WI38 (cell line): ENCODE measurements at regions not wholly inside any gene's neighbourhood (a gene's known extent, or its start where the extent isn't known, plus 50 kb on each side); places are given as distances from the start of the nearest gene placed in this dataset.

ENCODE experiments used
- H3K4me3 ChIP-seq: 2 replicates; pipeline ENCODE4 v1.5.1; 2011; ENCODE audit warnings: low read depth, mild to moderate bottlenecking, control low read depth, low read length
- TF ChIP-seq, protein P1 (sequence below): IDR thresholded peaks from 2 replicates; pipeline ENCODE4 v1.5.1; 2012; ENCODE audit warnings: low read depth, mild to moderate bottlenecking, control low read depth, low read length

GRCh38 chr5:54897001-54897400 lies 88.4 kb downstream of the ESM1 start:
- no peak overlapping the region for H3K4me3 ChIP-seq
- TF ChIP-seq, protein P1, sequence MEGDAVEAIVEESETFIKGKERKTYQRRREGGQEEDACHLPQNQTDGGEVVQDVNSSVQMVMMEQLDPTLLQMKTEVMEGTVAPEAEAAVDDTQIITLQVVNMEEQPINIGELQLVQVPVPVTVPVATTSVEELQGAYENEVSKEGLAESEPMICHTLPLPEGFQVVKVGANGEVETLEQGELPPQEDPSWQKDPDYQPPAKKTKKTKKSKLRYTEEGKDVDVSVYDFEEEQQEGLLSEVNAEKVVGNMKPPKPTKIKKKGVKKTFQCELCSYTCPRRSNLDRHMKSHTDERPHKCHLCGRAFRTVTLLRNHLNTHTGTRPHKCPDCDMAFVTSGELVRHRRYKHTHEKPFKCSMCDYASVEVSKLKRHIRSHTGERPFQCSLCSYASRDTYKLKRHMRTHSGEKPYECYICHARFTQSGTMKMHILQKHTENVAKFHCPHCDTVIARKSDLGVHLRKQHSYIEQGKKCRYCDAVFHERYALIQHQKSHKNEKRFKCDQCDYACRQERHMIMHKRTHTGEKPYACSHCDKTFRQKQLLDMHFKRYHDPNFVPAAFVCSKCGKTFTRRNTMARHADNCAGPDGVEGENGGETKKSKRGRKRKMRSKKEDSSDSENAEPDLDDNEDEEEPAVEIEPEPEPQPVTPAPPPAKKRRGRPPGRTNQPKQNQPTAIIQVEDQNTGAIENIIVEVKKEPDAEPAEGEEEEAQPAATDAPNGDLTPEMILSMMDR: no peak

DNA sequence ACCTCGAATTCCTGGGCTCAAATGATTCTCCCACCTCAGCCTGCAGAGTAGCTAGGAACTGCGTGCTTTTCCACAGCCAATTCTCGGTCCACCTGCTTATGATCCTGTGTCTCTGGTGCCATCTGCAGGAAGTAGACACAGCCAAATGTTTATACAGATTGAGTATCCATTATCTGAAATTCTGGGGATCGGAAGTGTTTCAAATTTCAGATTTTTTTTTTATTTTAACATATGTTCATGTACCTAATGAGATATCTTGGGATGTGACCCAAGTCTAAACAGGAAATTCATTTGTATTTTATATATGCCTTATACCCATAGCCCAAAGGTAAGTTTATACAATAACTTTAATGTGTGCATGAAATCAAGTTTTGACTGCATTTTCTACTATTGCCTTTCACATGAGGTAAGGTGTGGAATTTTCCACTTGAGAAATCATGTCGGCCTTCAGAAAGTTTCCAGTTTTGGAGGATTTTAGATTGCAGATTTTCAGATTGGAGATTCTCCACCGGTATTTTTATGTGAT lies 89.5 kb downstream of the ESM1 start:
- H3K4me3 ChIP-seq: no peak overlapping the region
- TF ChIP-seq, protein P1: peak; percentile 38; the same call in 1 of the 2 replicates

- TF ChIP-seq, protein P1: no peak
- no peak overlapping the region for H3K4me3 ChIP-seq
Measured at GRCh38 chr5:54894957-54895815, 90.2 kb downstream of the ESM1 start.

DNA sequence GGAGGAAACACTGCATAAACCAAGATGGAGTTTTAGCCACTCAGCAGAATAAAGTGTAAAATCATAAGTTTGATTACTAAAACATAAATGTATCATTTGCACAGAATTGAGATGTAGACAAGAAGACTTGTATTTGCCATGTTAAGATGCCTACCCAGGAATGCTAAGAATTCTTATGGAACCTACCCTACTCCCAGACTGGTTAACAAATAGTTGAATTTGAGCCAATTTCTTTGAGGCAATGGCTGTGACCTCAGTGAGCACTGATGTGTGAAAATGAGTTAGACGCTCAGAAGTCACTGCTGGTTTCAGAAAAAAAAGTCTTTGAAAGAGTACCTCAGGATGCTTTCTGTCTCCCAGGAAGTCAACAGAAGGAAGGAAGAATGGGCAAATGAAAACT lies 95.6 kb downstream of the ESM1 start:
- H3K4me3 ChIP-seq: no peak overlapping the region
- TF ChIP-seq, protein P1: no peak

DNA sequence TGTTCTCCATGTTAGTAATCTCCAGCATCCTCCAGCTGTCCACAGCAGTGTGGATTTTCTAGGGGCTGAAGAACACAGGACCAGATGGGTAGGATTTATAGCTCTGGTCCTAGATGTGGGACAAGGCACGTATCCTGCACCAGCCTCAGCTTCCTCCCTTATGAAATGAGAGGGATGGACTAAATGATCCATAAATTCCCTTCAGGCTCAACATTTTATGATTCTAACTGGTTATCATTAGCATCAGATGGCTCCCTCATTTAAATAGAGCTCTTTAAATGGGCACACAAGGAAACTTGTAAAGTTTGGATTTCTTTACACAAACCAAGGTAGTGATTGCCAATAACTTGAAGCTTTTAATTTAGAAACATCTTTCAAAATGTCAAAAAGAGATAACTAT lies 97.7 kb downstream of the ESM1 start:
- TF ChIP-seq, protein P1: no peak
- H3K4me3 ChIP-seq: no peak overlapping the region

DNA sequence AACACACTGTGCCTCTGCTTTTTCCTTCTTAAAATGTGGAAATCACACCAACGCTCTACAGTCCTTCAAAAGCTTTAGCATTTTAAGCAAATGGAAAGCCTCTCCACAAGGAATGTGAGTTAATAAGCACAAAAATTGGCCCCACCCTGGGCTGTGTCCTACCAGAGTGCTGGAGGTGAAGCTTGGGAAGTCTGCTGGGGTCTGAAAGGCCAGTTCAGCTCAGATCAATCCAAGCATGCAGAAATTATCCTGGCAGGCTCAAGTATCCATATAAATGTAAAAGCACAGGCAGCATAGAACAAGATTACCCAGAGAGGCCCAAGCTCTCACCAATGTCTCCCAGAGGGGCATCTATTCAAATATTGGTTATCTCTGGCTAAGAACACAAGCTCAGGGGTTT lies 98.5 kb downstream of the ESM1 start:
- H3K4me3 ChIP-seq: no peak overlapping the region
- TF ChIP-seq, protein P1: no peak

- TF ChIP-seq, protein P1: no peak
Measured at GRCh38 chr5:54885636-54886035, 99.8 kb downstream of the ESM1 start.

More at GRCh38 chr5:54885636-54886035, 99.8 kb downstream of the ESM1 start:
- H3K4me3 ChIP-seq: no peak overlapping the region
